ENCODE measurements at regions not wholly inside any gene's neighbourhood (a gene's known extent, or its start where the extent isn't known, plus 50 kb on each side); places are given as distances from the start of the nearest gene placed in this dataset.

DNA sequence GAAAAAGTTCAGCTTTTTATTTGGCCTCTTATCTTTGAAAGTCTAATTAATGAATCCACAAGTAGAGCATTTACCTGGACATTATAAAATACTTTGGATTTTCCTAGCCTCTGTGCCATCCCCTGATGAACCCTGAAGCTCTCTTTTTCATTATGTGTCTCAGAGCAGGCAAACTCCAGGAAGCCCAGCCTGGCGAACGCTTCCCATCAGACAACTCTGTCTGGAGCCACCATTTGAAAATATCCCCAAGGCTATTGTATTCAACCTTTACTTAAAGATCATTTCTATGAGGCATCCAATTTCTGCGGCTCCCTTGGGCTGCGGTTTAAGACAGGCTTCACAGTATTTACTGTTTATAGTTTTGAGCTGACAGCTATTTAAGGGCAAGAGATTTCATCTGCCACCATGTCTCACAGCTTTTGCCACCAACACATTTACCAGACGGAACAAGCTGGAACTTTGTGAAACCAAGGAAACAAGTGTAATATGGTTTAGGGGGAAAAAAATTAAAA, 257.2 kb upstream of the GLI3 start:
- TF ChIP-seq, protein P1, sequence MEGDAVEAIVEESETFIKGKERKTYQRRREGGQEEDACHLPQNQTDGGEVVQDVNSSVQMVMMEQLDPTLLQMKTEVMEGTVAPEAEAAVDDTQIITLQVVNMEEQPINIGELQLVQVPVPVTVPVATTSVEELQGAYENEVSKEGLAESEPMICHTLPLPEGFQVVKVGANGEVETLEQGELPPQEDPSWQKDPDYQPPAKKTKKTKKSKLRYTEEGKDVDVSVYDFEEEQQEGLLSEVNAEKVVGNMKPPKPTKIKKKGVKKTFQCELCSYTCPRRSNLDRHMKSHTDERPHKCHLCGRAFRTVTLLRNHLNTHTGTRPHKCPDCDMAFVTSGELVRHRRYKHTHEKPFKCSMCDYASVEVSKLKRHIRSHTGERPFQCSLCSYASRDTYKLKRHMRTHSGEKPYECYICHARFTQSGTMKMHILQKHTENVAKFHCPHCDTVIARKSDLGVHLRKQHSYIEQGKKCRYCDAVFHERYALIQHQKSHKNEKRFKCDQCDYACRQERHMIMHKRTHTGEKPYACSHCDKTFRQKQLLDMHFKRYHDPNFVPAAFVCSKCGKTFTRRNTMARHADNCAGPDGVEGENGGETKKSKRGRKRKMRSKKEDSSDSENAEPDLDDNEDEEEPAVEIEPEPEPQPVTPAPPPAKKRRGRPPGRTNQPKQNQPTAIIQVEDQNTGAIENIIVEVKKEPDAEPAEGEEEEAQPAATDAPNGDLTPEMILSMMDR (IDR thresholded peaks at IDR 0.05; ENCODE audit: low read depth, low read length): no peak
- Histone ChIP-seq H3K4me3 (ENCODE audit: low read depth, low read length) (no peak overlapping the region), H3K27ac (ENCODE audit: low read depth, low read length) (no peak overlapping the region), H3K9me3 (ENCODE audit: control insufficient read depth, insufficient read depth, low read length) (no peaks in the 10 kb centered on the region), H3K27me3 (ENCODE audit: control insufficient read depth, insufficient read depth, low read length) (no peaks in the 10 kb centered on the region)
- ChIA-PET POLR2A (no interaction called here), CTCF (interaction anchor here (1.1 to 1.8 kb wide), 4 partner anchors 515 to 554 kb away, joined by 3 to 5 read pairs (median 4); no protein-coding TSS in a partner anchor)
- no peak for DNase-seq (ENCODE audit: low read depth, low spot score)

- Histone ChIP-seq H3K27me3 (ENCODE audit: control insufficient read depth, insufficient read depth, low read length) (no peaks in the 10 kb centered on the region), H3K4me3 (ENCODE audit: low read depth, low read length) (peak overlapping the region; percentile 53), H3K27ac (ENCODE audit: low read depth, low read length) (peak overlapping the region; percentile 47), H3K9me3 (ENCODE audit: control insufficient read depth, insufficient read depth, low read length) (no peaks in the 10 kb centered on the region)
- ChIA-PET POLR2A (no interaction called here), CTCF (interaction anchor here (1.1 to 1.8 kb wide), 3 partner anchors 514 to 553 kb away, joined by 3 to 5 read pairs (median 5); no protein-coding TSS in a partner anchor)
- DNase-seq (ENCODE audit: low read depth, low spot score): peak; percentile 55
- TF ChIP-seq, protein P1 (IDR thresholded peaks at IDR 0.05; ENCODE audit: low read depth, low read length): no peak
Measured at GRCh38 chr7:42493436-42494198, 256.6 kb upstream of the GLI3 start.

DNA sequence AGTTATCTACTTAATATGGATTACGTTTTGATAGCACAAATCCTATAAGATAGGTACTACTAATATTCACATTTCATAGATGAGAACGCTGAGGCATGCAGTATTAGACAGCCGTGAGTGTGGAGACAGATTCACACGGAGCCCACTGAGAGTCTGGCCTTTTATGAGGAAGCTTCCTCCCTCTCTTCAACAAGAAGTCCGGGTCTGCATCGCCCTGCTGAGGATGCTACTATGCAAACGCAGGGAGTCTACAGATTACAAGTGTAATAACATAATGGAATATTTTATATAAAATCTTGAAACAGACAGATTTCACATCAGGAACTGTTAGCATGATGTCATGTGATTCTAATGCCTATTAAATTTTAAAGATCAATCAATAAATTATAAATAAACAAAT, 255.9 kb upstream of the GLI3 start:
- no peak overlapping the region for H3K27ac ChIP-seq (ENCODE audit: low read depth, low read length)
- ChIA-PET POLR2A (no interaction called here), CTCF (interaction anchor here (1.8 kb wide), 1 partner anchor 552 kb away, joined by 5 read pairs; no protein-coding TSS in a partner anchor)
- TF ChIP-seq, protein P1 (IDR thresholded peaks at IDR 0.05; ENCODE audit: low read depth, low read length): no peak
- no peak for DNase-seq (ENCODE audit: low read depth, low spot score)
- no peak overlapping the region for H3K4me3 ChIP-seq (ENCODE audit: low read depth, low read length)
- H3K9me3 ChIP-seq (ENCODE audit: control insufficient read depth, insufficient read depth, low read length): no peaks in the 10 kb centered on the region
- H3K27me3 ChIP-seq (ENCODE audit: control insufficient read depth, insufficient read depth, low read length): no peaks in the 10 kb centered on the region

- POLR2A ChIA-PET: no interaction called here
Measured at GRCh38 chr7:42491106-42491505, 254.1 kb upstream of the GLI3 start.

More at GRCh38 chr7:42491106-42491505, 254.1 kb upstream of the GLI3 start:
- TF ChIP-seq, protein P1 (IDR thresholded peaks at IDR 0.05; ENCODE audit: low read depth, low read length): no peak
- CTCF ChIA-PET: no interaction called here
- H3K4me3 ChIP-seq (ENCODE audit: low read depth, low read length): no peak overlapping the region
- no peak for DNase-seq (ENCODE audit: low read depth, low spot score)
- no peak overlapping the region for H3K27ac ChIP-seq (ENCODE audit: low read depth, low read length)
- no peaks in the 10 kb centered on the region for H3K27me3 ChIP-seq (ENCODE audit: control insufficient read depth, insufficient read depth, low read length)
- no peaks in the 10 kb centered on the region for H3K9me3 ChIP-seq (ENCODE audit: control insufficient read depth, insufficient read depth, low read length)
